ENCODE measurements at regions not wholly inside any gene's neighbourhood (a gene's known extent, or its start where the extent isn't known, plus 50 kb on each side); places are given as distances from the start of the nearest gene placed in this dataset.

GRCh38 chr7:42572056-42572455, 335.0 kb upstream of the GLI3 start:
- no peak for TF ChIP-seq C11orf30 (IDR thresholded peaks at IDR 0.05; ENCODE audit: low read depth)
- no peak for TF ChIP-seq ZNF644 (tag; IDR thresholded peaks at IDR 0.05; ENCODE audit: low read depth)
- no peak for TF ChIP-seq MAFK (IDR thresholded peaks at IDR 0.05; ENCODE audit: low read length)
- no peak for TF ChIP-seq POLR2A (conservative IDR thresholded peaks at IDR 0.05)
- TF ChIP-seq SPI1 (IDR thresholded peaks at IDR 0.05; ENCODE audit: borderline replicate concordance, low read depth, low read length), result no peak
- no peak for TF ChIP-seq CTCF (IDR thresholded peaks at IDR 0.05 in 2 of 3, conservative IDR thresholded peaks at IDR 0.05 in 1 of 3; ENCODE audit: insufficient read depth in 2 of 3, low read depth in 1 of 3, low read length in 3 of 3)
- TF ChIP-seq SRSF1 (IDR thresholded peaks at IDR 0.05; ENCODE audit: low read depth, low read length), result no peak
- TF ChIP-seq TFAM (CRISPR knock-in tag; conservative IDR thresholded peaks at IDR 0.05), result no peak
- TF ChIP-seq NCOA6 (IDR thresholded peaks at IDR 0.05), result no peak
- no peak for TF ChIP-seq ATF7 (IDR thresholded peaks at IDR 0.05)
- no peak for TF ChIP-seq ETV6 (IDR thresholded peaks at IDR 0.05; ENCODE audit: borderline replicate concordance in 1 of 2, low read depth in 2 of 2, low read length in 1 of 2)
- no peak for TF ChIP-seq ETV6 (CRISPR knock-in tag; IDR thresholded peaks at IDR 0.05; ENCODE audit: borderline replicate concordance)
- no peak for TF ChIP-seq SNIP1 (IDR thresholded peaks at IDR 0.05; ENCODE audit: low read depth)
- TF ChIP-seq IFI16 (CRISPR knock-in tag; IDR thresholded peaks at IDR 0.05), result no peak
- TF ChIP-seq FOXK1 (CRISPR knock-in tag; IDR thresholded peaks at IDR 0.05; ENCODE audit: borderline replicate concordance), result no peak

Measured in K562 (cell line).